ENCODE measurements at regions not wholly inside any gene's neighbourhood (a gene's known extent, or its start where the extent isn't known, plus 50 kb on each side); places are given as distances from the start of the nearest gene placed in this dataset.

GRCh38 chr1:208879022-208879421 is 634.8 kb upstream of the PLXNA2 start:
- TF ChIP-seq, protein P1, sequence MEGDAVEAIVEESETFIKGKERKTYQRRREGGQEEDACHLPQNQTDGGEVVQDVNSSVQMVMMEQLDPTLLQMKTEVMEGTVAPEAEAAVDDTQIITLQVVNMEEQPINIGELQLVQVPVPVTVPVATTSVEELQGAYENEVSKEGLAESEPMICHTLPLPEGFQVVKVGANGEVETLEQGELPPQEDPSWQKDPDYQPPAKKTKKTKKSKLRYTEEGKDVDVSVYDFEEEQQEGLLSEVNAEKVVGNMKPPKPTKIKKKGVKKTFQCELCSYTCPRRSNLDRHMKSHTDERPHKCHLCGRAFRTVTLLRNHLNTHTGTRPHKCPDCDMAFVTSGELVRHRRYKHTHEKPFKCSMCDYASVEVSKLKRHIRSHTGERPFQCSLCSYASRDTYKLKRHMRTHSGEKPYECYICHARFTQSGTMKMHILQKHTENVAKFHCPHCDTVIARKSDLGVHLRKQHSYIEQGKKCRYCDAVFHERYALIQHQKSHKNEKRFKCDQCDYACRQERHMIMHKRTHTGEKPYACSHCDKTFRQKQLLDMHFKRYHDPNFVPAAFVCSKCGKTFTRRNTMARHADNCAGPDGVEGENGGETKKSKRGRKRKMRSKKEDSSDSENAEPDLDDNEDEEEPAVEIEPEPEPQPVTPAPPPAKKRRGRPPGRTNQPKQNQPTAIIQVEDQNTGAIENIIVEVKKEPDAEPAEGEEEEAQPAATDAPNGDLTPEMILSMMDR (IDR thresholded peaks at IDR 0.05; ENCODE audit: insufficient read depth, low read depth, low read length), result no peak
- no peak for TF ChIP-seq EZH2 (IDR thresholded peaks at IDR 0.05; ENCODE audit: insufficient read depth, low read length)
